HG03159 (cell line): ENCODE measurements at regions not wholly inside any gene's neighbourhood (a gene's known extent, or its start where the extent isn't known, plus 50 kb on each side); places are given as distances from the start of the nearest gene placed in this dataset.

Experiments
- ATAC-seq: cut with Tn5 transposase; IDR thresholded peaks from one replicate; pipeline ENCODE4 v1.9.1; 2021; ENCODE audit warnings: mild to moderate bottlenecking, moderate library complexity; ENCODE audit not compliant: unreplicated experiment

GRCh38 chr18:56545464-56545863 lies 92.9 kb downstream of the TXNL1 start:
- no peak for ATAC-seq

DNA sequence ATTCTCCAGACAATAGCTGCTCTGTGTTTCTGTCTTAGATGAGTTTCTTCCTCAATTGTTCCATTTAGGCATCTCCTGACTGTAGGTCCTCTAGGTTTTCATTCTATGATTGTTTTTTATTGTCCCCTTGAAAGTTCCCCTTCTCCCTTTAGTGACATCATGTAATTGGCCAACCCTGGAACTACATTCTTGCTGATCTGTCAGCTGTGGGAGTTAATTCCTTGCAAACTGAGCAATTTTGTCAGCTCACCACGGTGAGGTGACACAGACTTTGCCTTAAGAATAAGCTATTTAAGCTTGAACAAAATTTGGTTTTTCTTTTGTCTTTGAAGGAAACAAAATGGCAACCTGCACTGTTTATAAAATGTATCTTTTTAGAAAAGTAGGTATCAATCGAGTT lies 95.9 kb downstream of the TXNL1 start:
- ATAC-seq = no peak

DNA sequence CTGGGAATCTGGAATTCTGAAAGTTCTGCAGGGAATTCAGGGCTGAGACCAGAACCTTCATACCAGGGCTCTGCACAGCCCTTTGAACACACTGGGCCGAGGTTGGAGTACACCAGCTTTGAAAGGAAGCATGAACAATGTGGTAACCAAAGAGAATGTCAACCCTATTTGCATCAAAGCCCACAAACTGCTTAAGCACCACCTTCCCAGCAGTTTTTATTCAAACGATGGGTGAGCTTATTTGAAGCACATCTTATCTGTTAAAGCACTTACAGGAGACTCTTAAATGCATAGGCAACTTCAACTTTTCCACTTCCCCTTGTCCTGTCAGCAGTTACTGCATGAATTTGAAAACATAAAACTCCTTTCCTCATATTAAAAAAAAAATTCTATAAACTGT lies 96.6 kb downstream of the TXNL1 start:
- ATAC-seq = no peak

DNA sequence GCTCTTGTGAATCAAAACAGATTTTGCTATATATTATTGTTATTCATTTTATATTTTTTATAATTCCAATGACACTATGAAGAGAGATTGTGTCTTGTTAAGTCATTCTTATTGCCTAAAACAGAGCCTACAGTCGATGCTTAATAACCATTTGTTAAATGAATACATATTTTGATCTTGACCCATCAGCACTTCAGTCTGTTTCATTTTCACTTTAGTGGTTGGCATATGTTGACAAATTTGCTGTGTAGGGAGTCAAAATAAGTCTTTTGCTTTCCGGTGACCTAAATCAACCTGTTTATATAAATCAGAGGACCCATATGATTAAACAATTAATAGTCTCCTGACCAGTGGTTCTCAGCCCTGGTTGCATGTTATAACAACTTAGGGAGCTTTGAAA lies 97.1 kb downstream of the TXNL1 start:
- no peak for ATAC-seq

DNA sequence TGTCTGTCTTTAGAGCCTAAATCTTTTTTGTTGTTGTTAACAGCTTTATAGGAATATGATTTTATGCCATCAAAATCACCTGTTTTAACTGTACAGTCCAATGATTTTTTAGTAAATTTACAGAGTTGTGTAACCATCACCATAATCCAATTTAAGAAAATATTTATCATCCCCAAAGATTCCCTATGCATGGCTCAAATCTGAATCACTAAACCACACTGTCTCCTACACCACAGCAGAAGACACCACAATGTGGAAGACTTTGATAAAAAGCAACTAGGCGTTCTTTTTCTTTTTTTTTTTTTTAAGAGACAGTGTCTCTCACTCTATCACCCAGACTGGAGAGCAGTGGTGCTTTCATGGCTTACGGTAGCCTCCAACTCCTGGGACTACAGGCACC lies 99.6 kb downstream of the TXNL1 start:
- no peak for ATAC-seq

DNA sequence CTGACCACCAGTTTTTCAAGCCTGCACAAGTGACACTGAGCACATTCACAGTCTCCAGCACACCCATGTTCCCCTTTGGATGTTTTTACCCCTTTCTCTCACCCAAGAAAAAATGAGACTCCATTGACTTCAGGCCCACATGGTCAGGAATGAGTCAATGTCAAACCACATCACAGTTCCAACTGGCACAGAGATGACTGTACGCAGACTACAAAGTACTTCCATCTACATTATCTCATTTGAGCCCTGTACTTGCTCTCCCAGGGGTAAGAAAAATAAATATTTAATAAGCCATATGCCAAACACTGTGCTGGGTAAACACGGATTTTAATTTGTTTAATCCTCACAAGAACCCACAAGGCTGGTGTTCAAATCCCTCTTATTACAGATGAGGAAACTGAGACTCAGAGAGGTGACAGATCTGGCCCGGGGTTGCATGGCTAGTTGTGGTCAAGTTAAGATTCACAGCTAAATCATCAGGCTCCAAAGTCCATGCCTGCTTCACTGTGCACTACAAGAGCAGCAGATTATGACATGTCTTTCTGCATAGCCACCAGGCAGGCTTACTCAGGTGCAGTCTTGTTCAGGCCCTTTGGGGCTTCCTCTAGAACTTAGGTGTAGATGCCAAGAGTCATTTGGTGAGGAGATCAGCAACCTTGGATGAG lies 106.1 kb downstream of the TXNL1 start:
- peak; percentile 97 for ATAC-seq

GRCh38 chr18:56522816-56523215 lies 115.6 kb downstream of the TXNL1 start:
- ATAC-seq = no peak

- no peak for ATAC-seq
Observed at GRCh38 chr18:56521263-56521662, 117.1 kb downstream of the TXNL1 start.

- no peak for ATAC-seq
Observed at GRCh38 chr18:56517761-56518160, 120.6 kb downstream of the TXNL1 start.

DNA sequence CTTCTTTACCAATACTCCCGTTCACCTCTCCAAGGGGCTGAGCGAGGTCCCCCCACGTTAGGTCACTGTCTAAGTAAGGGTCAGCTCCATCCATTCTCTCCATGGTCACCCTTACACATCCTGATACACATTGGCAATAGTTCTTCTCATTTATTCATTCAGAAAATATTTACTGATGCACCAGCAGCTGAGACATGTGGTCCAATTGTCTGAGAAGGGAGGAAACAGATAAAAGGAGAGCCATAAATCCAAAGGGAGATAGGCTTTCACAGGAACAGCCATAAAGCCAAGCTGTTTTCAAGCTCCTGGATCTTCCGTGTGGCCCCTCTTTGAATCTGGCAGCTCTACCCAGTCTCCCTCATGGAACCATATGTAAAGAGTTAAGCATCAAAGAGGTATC lies 121.2 kb downstream of the TXNL1 start:
- no peak for ATAC-seq

DNA sequence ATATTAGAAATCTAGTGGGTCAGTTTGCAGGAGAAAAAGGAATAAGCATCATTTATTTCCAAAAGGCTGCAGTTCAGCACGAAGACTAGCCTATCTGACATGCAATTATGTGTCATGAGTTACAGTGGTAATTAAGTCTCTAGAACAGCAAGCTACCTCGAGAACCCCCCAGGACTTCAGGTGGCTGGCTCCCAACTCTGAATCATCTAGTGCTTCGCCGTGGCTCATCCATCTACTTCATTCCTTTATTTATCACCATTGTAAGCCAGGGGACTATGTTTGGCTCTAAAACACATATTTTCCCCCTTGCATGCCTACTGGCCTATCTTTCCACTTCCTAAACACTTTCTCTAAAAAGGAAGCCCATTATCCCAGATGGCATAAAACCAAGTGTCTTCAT lies 121.6 kb downstream of the TXNL1 start:
- ATAC-seq = no peak

DNA sequence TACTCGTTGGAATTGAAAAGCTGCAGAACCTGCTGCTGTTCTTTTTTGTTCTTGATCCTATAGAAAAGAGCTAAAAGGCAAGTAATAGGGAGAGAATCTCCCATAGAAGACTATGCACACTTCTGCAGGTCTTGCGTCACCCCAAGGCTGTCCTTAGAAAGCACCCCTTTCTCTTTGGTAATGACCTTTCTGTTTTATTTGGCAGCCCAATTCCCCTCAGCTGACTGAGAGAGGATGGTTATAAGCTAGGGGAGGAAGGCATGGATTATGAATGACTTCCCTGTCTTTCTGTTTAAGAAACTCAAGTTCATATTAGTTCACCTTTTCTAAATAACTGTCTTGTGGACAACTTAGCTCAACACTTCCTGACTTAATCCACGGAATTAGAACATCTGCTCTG lies 122.9 kb downstream of the TXNL1 start:
- ATAC-seq = no peak

DNA sequence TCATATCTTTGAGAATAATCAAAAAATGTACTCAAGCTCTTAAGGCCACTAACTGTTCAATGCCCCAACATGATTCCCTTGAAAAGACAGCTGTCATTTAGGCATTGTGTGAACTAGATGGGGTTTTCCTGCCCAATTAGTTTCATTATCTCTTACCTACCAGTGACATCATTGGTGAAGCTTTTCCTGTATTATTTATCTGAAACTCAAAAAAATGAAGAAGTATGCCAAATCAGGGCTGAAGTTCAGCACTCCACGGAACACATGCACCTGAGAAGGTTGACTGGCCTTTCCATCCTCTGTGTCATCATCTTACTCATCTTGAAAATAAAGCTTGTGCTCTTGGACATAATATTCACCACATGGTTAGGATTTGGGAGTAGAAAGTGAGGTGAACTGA lies 126.4 kb downstream of the TXNL1 start:
- ATAC-seq = peak; percentile 65

- ATAC-seq = no peak
Observed at GRCh38 chr18:56510108-56510507, 128.3 kb downstream of the TXNL1 start.

DNA sequence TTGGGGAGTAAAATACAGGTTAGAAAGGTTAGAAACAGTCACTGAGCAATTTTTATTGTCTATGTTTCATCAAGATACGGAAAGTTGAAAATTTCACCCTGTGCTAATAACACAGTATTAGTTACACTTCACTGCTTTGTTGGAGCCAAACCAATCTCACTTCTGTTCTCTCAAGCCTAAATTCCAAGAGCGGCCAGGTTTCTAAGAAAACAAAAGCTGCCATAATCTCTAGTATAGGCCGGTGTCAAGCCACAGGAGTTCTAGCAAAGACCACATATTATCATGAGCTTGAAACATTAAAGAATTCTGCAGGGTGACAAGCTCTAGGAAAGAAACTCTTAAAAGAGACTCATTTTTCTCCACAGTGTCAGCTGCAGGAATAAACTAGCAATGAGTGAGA lies 128.7 kb downstream of the TXNL1 start:
- no peak for ATAC-seq

DNA sequence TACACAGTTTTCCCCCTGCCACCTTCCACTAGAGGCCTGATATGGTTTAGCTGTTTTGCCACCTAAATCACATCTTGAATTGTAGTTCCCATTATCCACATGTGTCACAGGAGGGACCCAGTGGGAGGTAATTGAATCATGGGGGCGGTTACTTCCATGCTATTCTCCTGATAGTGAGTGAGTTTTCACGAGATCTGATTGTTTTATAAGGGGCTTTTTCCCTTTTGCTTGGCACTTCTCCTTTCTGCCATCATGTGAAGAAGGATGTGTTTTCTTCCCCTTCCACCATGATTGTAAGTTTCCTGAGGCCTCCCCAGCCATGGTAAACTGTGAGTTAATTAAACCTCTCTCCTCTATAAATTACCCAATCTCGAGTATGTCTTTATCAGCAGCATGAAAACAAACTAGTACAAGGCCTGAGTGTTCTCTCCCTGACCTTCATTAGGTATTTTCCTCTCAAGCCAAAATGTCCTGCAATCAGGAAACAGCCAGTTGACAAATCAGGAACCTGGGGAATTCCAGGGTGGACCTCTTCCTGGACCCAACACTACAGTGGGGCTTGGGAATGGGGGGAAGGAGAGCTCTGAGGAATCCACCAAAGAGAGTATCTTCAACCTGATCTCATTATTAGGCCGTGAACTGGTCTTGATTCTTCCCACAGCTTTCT lies 129.9 kb downstream of the TXNL1 start:
- no peak for ATAC-seq

DNA sequence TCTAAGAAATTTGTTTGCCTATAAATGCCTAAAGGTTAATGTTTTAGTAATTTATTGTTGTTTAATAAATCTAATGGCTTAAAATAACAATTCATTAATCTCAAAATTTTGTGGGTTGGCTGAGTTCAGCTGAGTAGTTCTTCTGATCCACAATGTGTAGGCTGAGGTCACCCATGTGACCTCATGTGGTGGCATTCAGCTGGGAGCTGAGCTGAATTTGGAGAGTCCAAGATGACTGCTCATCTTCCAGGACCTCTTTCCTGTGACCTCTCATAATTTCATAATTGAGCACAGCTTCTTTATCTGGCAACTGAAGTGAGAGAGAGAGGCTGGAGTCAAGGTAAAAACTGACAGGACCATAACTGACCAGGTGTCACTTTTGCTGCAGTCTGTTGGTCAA lies 132.4 kb downstream of the TXNL1 start:
- ATAC-seq = no peak

GRCh38 chr18:56505293-56505692 lies 133.1 kb downstream of the TXNL1 start:
- no peak for ATAC-seq

DNA sequence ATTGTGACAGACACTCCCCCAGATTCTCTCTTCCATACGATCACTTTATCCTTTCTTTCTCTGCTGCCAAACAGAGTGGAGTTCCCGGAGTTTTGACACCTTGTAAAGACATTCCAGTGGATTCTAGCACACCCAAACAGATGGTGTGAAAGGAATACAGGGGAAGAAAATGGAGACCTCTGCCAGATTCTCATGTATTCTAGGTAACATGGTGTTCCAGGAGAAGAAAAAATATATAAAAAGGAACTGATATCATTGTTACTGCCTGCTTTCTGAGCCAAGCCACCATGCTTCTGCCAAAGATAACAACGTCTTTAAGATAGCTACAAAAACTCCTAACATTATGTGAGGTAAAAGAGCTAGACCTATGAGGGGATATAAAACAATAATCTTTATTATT lies 136.5 kb downstream of the TXNL1 start:
- ATAC-seq = no peak

DNA sequence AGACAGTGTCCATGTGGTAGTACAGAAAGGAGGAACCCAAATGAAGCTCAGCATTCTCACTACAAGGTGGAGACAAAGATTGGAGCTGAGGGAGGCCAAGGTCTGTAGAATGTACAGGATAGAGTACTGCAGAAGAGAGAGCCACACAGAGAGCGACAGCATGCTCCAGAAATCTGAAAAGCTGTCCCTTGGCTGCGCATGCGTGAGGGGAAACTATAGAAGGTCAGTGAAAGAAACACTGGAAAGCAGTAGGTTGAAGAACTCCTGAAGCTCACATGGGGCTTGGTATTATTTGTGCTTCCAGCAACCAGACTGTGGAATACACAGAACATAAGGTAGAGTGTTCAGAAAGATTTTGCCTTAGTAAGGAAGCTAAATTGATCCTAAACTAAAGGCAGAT lies 142.5 kb downstream of the TXNL1 start:
- ATAC-seq = no peak

DNA sequence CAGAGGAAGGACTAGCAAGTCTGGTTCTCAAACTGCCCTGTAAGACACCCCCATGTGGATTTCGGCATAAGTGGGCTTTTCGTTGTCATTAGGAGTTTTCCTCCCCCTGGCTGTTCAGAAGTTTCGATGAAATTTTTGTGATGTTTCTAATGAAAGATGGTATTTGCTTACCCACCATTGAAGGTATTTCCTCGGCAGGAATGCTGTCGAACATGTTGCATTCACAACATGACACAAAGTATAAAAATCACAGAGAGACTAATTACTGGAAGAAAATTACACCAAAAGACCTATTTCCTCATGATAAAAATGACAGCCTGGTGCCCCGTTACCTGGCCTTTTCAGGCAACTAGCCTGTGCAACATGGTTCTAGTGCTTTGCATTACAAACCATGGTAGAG lies 144.9 kb downstream of the TXNL1 start:
- ATAC-seq = no peak

- ATAC-seq = no peak
Observed at GRCh38 chr18:56492136-56492535, 146.3 kb downstream of the TXNL1 start.

DNA sequence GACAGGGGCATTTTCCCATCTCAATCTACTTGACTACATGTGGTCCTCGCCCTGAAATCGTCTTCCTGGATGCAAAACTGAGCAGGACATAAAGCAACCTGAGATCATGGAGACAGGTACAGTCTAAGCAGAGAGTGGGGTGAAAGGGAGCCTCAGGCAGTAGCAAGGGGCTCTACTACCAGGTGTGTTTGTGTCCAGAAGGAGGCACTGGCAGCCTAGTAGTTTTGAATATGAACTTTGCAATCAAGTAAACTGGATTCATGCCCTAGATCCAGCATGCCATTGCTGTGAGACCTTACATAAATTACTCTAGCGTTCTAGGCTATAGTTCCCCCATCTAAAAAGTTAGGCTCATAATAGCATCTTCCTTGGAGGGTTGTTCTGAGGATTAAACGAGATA lies 147.4 kb downstream of the TXNL1 start:
- ATAC-seq = no peak
